Activated naive CD4-positive, alpha-beta T cell treated with anti-CD3 and anti-CD28 coated beads, Interleukin-2, amount 50 U/mL, for 72 hours (primary cell): ENCODE measurements at regions not wholly inside any gene's neighbourhood (a gene's known extent, or its start where the extent isn't known, plus 50 kb on each side); places are given as distances from the start of the nearest gene placed in this dataset.

ENCODE experiments used
- ATAC-seq, 2 donors: fragments of 150-1000 bp; cut with Tn5 transposase; 2 replicates each; pipeline ENCODE4 v1.10.0; 2021; ENCODE audit warnings: mild to moderate bottlenecking in 2 of 2, moderate library complexity in 2 of 2
- DNase-seq, 2 donors: peaks; one replicate each; pipeline ENCODE4 v3.0.0; 2021 to 2022; ENCODE audit warnings: low spot score in 2 of 2
- H3K27ac Mint-ChIP-seq, 2 donors: one replicate each; pipeline ENCODE4 v1.8.0; 2022; ENCODE audit warnings: mild to moderate bottlenecking in 2 of 2, mixed read lengths in 2 of 2
- H3K36me3 Mint-ChIP-seq, 2 donors: one replicate each; pipeline ENCODE4 v1.8.0; 2022; ENCODE audit warnings: mixed read lengths in 2 of 2
- H3K9me3 Mint-ChIP-seq, 2 donors: one replicate each; pipeline ENCODE4 v1.8.0; 2022; ENCODE audit warnings: mixed read lengths in 2 of 2

DNA sequence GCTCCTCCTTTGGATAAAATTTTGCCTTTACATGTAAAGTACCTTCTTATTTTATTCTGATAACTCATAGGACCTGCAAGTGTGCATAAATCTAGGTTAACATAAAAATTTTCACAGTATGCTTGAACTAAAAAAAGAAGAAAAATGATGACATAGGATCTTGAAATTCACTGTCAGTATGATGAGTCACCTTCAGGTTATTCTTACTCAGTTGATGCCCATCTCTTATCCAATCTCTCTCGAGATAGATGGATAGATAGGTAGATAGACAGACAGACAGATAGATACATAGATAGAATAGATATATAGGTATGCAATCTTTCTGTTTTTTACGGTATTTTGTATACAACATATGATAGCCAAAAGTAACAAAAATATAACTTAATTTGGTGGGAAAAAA, 485.5 kb downstream of the NAF1 start:
- DNase-seq = no peak
- Mint-ChIP-seq H3K27ac (no peak overlapping the region), H3K36me3 (no peaks in the 10 kb centered on the region), H3K9me3 (peaks cover 12 to 25% of the 10 kb centered on the region in 2 donors)
- no peak for ATAC-seq

DNA sequence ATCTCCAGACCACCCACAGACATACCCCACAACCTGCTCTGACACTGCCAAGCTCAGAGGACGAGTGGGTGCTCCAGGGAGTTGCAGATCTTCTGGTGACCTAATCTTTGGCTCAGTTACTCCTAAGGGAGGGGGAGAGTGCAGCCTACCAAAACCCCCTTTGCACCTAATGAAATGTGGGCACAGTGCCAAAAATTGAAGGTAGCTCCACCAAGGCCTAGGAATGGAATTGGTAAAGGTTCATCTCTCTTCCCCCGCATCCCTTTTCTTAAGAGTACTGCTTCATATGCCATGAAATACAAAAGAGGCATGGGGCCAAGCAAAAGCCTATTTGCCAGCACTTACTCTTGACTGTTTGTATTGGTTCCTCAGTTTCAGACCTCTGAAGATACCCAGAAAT, 491.0 kb downstream of the NAF1 start:
- DNase-seq (no peak), ATAC-seq (no peak)
- H3K27ac Mint-ChIP-seq = no peak overlapping the region
- no peaks in the 10 kb centered on the region for H3K36me3 Mint-ChIP-seq
- peaks cover 8 to 26% of the 10 kb centered on the region in 2 donors for H3K9me3 Mint-ChIP-seq

DNA sequence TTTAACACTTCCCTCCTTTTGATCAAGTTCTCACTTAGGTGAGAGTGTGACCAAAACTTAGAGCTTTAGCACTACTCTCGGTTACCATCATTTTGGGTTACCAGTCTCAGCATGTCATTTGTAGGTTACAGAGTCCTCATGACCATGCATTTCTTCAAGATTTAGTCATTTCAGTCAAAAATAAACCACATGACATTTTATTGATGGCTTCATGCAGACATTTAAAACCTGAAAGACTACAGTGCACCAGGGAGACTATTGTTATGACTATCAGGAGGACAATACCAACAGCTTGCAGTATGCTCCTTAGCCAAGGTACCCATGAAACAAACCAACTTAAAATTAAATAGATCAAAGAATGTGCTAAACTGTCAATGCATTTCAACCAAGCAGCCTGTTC, 498.1 kb upstream of the FSTL5 start:
- no peak overlapping the region for H3K27ac Mint-ChIP-seq
- no peak for ATAC-seq
- H3K9me3 Mint-ChIP-seq = peaks cover 8 to 19% of the 10 kb centered on the region in 2 donors
- no peaks in the 10 kb centered on the region for H3K36me3 Mint-ChIP-seq
- no peak for DNase-seq

DNA sequence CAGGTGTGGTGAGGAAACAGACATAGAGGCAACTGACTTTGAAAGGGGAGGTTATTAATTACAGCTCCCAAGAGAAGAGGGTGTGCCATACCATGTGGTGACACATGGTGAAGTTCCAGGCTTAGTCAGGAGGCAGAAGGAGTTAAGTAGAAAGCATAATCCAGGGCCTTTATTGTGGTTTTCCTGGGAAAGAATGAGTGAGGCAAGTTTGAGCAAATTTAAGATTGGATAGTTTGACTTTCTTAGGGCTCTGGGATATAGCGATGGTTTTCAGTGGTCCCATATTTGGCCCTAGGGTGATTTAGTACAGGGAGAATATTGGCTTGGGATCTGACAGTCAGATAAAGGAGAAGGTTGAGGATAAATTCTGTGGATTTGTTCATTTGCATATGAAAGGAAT, 495.9 kb upstream of the FSTL5 start:
- ATAC-seq (no peak), DNase-seq (no peak)
- Mint-ChIP-seq H3K27ac (no peak overlapping the region), H3K36me3 (no peaks in the 10 kb centered on the region), H3K9me3 (peaks cover 4 to 16% of the 10 kb centered on the region in 2 donors)

DNA sequence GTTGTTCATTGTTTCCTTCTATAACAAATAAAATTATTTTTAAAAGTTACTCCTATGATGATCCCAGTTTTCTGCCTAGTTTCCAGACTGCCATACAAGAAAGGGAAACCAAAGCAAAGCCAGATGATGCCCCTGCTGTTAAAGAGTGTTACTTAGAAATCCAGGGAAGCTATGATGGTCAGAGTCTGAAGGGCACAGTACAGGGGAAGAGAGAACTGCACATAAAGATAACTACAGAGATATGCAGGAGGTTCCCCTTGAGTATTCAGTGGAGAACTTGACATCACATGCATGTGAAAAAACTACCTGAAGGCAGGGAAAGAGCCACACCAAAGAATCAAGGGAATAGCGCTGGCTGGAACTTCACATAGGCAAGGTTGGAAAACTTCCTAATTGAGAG, 494.2 kb upstream of the FSTL5 start:
- no peak for DNase-seq
- no peak for ATAC-seq
- Mint-ChIP-seq H3K27ac (no peak overlapping the region), H3K36me3 (no peaks in the 10 kb centered on the region), H3K9me3 (peaks cover 0 to 15% of the 10 kb centered on the region in 2 donors)

DNA sequence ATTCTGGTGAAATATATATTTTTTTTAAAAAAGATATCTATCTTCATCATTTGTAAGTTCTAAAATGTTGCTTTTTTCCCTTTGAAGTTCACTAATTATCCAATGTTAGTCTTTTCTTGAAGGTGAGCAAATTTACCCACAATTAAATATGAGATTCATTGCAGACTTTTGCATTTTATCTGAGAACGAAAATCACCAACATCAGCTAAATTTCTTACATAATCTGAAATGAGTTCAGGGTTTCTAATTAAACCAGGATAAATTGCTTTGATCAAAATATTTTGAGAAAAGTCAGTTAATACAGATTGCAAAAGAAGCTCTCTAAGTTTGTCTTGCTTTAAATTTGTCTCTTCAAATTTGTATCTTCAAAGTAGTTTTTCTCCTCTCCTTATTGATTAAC, 486.4 kb upstream of the FSTL5 start:
- H3K27ac Mint-ChIP-seq = no peak overlapping the region
- ATAC-seq (no peak), DNase-seq (no peak)
- H3K9me3 Mint-ChIP-seq = no peaks in the 10 kb centered on the region
- H3K36me3 Mint-ChIP-seq = no peaks in the 10 kb centered on the region

DNA sequence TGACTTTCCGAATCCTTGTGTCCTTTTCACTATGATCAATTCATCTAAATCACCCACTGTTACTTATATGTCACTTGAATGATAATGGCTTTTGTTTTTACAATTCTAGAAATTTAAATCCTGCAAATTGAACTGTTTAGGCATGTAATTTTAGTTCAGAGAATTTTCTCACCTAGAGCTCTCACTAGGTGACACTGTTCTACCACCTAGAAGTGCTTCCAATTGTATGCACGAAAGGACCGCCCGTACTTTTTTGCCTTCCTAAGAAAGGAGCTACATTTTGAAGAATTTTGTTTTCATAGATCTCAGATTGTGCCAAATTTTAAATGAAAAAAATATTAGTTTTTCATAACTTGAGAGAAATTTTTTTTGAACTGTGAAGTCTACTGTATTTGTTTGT, 481.6 kb upstream of the FSTL5 start:
- ATAC-seq (no peak), DNase-seq (no peak)
- Mint-ChIP-seq H3K27ac (no peak overlapping the region), H3K9me3 (peaks cover 10 to 16% of the 10 kb centered on the region in 2 donors), H3K36me3 (no peaks in the 10 kb centered on the region)

DNA sequence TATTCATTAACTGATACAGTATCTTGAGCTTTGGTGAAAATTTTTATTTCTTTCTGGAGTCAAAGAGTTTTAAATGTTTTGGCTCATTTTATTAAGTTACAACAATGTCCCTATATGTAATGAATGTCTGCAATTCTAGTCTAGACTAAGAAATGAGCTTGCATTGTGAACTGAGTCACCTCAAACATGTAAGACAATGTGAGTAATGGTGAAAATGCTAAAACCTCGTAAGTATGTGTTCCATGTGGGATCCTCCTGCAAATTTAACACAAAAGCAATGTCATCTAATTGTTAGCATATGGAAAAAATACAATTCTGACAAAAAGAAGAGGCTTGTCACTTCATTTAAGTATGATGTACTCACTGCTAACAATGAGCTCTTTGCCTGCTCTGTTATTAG, 480.5 kb upstream of the FSTL5 start:
- ATAC-seq (no peak), DNase-seq (no peak)
- Mint-ChIP-seq H3K36me3 (no peaks in the 10 kb centered on the region), H3K27ac (no peak overlapping the region), H3K9me3 (peaks cover 10 to 16% of the 10 kb centered on the region in 2 donors)

DNA sequence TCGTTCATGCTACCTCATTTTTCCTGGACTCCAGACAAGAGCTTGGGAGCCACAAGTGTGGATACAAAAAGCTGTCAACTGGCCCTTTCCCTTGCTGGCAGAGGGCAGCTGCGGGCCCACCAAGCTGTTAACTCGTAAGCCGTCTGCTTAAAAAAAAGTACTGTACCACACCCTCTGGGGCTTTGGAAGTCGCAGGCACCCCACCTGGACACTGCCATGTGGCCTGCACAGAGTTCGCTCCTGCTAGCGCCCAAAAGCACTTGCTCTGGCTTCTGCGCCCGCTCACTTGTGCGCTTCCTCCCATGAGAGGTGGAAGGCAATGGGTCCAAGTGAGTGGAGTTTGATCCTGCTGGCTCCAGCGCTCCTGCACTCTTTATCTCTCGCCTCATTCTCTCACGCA, 476.4 kb upstream of the FSTL5 start:
- no peak for ATAC-seq
- Mint-ChIP-seq H3K9me3 (peaks cover 10 to 16% of the 10 kb centered on the region in 2 donors), H3K36me3 (no peaks in the 10 kb centered on the region), H3K27ac (no peak overlapping the region)
- DNase-seq = no peak

DNA sequence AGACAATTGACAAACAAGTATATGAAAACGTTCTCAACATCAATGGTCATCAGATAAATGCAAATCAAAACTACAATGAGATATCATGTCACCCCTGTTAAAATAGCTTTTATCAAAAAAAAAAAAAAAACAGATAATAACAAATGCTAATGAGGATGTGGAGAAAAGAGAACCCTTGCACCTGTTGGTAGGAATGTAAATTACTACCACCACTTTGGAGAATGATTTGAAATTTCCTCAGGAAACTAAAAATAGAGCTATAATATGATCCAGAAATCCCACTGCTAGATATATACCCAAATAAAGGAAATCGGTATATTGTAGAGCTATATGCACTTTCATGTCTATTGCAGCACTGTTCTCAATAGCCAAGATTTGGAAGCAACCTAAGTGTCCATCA, 470.6 kb upstream of the FSTL5 start:
- ATAC-seq = no peak
- no peak overlapping the region for H3K27ac Mint-ChIP-seq
- DNase-seq = no peak
- peaks cover 4 to 17% of the 10 kb centered on the region in 2 donors for H3K9me3 Mint-ChIP-seq
- H3K36me3 Mint-ChIP-seq = no peaks in the 10 kb centered on the region

DNA sequence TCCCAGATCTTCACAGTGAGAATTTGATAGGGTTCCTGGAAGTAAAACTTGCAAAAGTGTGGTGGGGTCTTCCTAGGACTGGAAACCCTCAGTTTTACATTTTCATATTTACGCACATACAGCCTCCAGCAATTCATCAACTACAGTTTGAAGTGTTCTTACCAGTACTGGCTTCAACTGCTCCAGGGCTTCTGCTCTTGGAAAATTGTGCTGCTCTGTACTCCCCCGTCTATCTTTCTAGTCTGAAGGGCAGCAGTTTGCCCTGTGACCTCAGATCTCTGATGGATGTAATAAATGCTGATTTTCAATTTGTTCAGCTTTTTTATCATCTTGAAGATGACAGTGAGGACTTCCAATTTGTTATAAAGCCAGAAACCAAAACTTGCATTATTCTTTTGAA, 458.9 kb upstream of the FSTL5 start:
- no peaks in the 10 kb centered on the region for H3K36me3 Mint-ChIP-seq
- no peak for DNase-seq
- peaks cover 0 to 10% of the 10 kb centered on the region in 2 donors for H3K9me3 Mint-ChIP-seq
- no peak overlapping the region for H3K27ac Mint-ChIP-seq
- no peak for ATAC-seq

DNA sequence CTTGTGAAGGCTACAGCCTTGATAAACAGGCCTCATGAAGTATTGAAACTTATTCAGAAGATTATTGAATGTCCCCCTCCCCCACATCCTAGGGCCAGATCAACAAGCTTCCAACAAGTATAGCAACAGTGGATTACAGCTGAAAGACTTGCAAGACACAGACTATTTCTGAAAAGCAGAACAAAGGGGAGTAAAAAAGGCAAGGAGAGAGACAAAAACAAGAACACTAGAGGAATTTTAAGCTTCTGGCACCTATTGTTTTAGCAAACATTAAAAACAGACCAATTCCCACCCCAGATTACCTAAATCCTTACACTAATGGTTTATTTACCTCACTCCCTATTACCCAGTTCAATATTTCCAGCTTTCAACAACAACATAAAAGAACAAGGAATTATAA, 446.3 kb upstream of the FSTL5 start:
- Mint-ChIP-seq H3K36me3 (no peaks in the 10 kb centered on the region), H3K9me3 (peaks cover 6% of the 10 kb centered on the region in 2 donors), H3K27ac (no peak overlapping the region)
- ATAC-seq (no peak), DNase-seq (no peak)

DNA sequence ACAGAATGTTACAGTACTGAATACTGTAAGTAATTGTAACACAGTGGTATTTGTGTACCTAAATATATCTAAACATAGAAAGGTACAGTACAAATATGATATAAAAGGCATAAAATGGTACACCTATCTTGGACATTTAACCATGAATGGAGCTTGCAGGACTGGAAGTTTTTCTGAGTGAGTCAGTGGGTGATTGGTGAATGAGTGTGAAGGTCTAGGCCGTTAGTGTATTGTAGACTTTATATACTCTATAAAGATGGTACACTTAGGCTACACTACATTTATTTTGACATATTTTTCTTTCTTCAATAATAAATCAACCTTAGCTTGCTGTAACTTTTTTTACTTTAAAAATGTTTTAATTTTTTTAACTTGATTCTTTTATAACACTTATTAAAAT, 422.5 kb upstream of the FSTL5 start:
- H3K9me3 Mint-ChIP-seq = peaks cover 0 to 3% of the 10 kb centered on the region in 2 donors
- no peak for DNase-seq
- no peaks in the 10 kb centered on the region for H3K36me3 Mint-ChIP-seq
- ATAC-seq = no peak
- no peak overlapping the region for H3K27ac Mint-ChIP-seq

DNA sequence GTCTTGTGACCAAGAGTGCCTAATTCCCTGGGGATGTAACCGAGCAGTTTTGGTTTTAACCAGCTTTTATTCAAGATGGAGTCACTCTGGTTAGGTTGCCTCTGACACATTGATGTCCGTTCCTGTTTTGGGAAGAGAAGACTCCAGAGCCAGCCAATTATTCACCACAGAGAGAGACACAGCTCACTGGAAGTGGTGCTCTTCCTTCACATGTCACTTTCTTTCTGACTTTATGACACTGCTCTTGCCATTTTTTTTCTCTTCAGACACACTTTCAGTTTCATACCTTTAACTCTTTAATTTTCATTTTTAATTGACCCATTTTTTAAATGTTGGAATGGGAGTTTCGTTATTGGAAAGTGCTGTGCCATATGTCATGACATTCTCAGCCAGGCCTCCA, 418.4 kb upstream of the FSTL5 start:
- DNase-seq = no peak

DNA sequence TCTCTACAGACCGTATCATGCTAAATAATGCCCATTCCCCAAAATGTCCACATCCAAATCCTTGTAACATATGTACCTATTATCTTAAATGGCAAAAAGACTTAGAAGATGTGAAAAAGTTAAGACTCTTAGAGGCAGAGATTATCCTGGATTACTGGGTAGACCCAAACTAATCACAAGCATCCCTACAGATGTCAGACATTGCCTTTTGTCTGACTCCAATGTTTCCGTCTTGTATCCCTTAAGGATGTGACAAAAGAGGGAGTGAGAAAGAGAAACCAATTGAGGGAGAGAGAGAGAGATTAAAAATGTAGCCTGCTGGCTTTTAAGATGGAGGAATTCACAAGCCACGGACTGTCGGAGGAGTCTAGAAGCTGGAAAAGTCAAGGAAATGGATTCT, 401.9 kb upstream of the FSTL5 start:
- H3K36me3 Mint-ChIP-seq = no peaks in the 10 kb centered on the region
- ATAC-seq (no peak), DNase-seq (no peak)
- H3K27ac Mint-ChIP-seq = no peak overlapping the region
- peaks cover 0 to 6% of the 10 kb centered on the region in 2 donors for H3K9me3 Mint-ChIP-seq

More for the DNA sequence above, 418.4 kb upstream of the FSTL5 start:
- H3K9me3 Mint-ChIP-seq = peaks cover 3 to 4% of the 10 kb centered on the region in 2 donors
- no peak overlapping the region for H3K27ac Mint-ChIP-seq
- ATAC-seq = no peak
- H3K36me3 Mint-ChIP-seq = no peaks in the 10 kb centered on the region

DNA sequence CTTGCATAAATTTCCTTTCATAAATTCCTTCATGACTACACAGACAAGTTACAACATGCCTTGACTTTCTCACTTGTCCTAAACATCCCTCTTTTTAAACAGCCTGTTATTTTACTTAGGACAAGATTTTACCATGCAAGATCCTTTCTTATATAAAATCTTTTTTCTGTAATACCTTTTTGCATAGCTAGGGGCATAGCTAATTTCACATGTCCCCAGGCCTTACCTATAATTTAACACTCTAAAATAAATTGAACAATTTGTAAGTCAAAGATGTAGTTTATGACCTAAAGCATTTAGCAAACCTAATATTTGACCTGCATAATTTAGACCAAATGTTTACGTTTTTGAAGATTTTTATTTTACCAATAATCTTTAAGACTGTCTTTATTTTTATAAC, 396.3 kb upstream of the FSTL5 start:
- H3K27ac Mint-ChIP-seq = no peak overlapping the region
- no peaks in the 10 kb centered on the region for H3K36me3 Mint-ChIP-seq
- H3K9me3 Mint-ChIP-seq = peaks cover 2 to 11% of the 10 kb centered on the region in 2 donors
- ATAC-seq (no peak), DNase-seq (no peak)

DNA sequence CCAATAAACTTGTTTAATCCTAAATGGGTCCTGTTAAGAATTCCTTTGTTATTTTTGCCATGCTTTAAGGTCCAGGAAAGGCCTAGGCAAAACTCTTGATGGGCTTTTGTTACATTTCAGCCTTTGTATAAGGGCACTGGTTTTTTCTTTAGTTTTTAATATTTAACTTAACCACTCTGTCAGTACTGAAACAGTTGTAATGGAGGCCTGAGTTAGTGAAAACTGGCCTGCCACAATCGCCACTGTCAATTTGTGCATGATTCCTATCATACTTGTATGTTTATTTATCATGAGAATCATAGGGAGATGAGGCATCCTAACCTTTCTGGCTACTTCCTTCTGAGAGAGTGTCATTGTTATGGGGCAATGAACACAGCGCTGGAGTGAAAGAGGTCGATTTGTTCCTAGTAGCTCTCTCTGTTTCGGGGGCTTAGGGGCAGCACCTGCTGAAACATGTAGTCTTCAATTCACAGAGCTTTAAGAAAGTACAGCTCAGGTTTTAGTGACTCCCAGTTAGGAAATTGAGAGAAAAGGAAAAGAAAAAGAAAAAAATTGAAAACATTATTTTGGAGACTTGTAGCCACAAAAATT, 393.8 kb upstream of the FSTL5 start:
- ATAC-seq (no peak), DNase-seq (no peak)
- H3K9me3 Mint-ChIP-seq = peaks cover 4 to 9% of the 10 kb centered on the region in 2 donors
- H3K27ac Mint-ChIP-seq = no peak overlapping the region
- H3K36me3 Mint-ChIP-seq = no peaks in the 10 kb centered on the region

DNA sequence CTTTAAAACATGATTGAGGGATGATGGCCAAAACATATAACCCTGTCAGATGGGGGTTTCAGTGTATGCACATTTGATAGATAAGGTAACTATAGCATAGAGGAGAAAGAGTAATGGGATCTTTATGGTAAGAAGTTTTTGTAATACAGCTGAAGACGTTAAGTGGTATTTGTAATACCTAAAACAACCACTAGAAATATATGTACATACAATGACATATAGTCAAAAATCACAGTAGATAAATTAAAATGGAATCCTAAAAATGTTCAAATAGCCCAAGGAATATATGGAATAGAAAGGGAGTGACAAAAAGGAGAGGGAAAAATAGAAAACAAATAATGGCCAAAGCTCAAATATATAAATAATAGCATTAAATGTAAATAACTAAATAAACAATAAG, 371.3 kb upstream of the FSTL5 start:
- ATAC-seq (no peak), DNase-seq (no peak)
- Mint-ChIP-seq H3K36me3 (peaks cover 0 to 5% of the 10 kb centered on the region in 2 donors), H3K9me3 (peaks cover 19 to 24% of the 10 kb centered on the region in 2 donors), H3K27ac (no peak overlapping the region)

DNA sequence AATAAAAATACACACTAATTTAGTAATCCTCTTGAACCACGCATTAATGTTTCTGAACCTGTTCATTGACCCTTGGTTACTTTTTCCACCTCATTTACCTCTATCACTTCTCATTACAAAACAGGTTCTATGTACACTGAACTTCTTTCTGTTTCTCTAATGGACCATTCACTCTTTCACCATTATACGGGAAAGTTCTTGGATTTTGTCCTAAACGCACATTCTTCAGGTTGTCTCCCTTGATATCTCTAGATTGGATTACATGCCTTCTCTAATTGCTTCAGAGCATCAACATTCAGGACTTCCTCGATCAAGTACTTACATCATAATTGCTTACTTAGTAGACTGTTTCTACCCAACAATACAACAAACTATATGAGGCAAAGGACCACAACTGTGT, 359.4 kb upstream of the FSTL5 start:
- DNase-seq (no peak), ATAC-seq (no peak)
- Mint-ChIP-seq H3K27ac (no peak overlapping the region), H3K36me3 (no peaks in the 10 kb centered on the region), H3K9me3 (peaks cover 0 to 10% of the 10 kb centered on the region in 2 donors)
